ENCODE measurements at regions not wholly inside any gene's neighbourhood (a gene's known extent, or its start where the extent isn't known, plus 50 kb on each side); places are given as distances from the start of the nearest gene placed in this dataset.

- no peak for DNase-seq (ENCODE audit: low read depth)
These were observed 304.5 kb downstream of the KCNRG start for GRCh38 chr13:50319635-50320255.

GRCh38 chr13:50320271-50320862 lies 305.1 kb downstream of the KCNRG start:
- DNase-seq (ENCODE audit: low read depth): no peak

- no peak for DNase-seq (ENCODE audit: low read depth)
These were observed 306.8 kb downstream of the KCNRG start for GRCh38 chr13:50322006-50322405.

- DNase-seq (ENCODE audit: low read depth): no peak
These were observed 308.3 kb downstream of the KCNRG start for GRCh38 chr13:50323440-50324065.

GRCh38 chr13:50326271-50326670 lies 311.0 kb downstream of the KCNRG start:
- no peak for DNase-seq (ENCODE audit: low read depth)

- no peak for DNase-seq (ENCODE audit: low read depth)
These were observed 311.6 kb downstream of the KCNRG start for GRCh38 chr13:50326811-50327210.

- DNase-seq (ENCODE audit: low read depth): no peak
These were observed 319.0 kb downstream of the KCNRG start for GRCh38 chr13:50334115-50334778.

- no peak for DNase-seq (ENCODE audit: low read depth)
These were observed 319.7 kb downstream of the KCNRG start for GRCh38 chr13:50334944-50335343.

- no peak for DNase-seq (ENCODE audit: low read depth)
These were observed 324.0 kb downstream of the KCNRG start for GRCh38 chr13:50339271-50339670.

GRCh38 chr13:50340146-50340545 lies 324.9 kb downstream of the KCNRG start:
- DNase-seq (ENCODE audit: low read depth): no peak

GRCh38 chr13:50340551-50341287 lies 325.5 kb downstream of the KCNRG start:
- no peak for DNase-seq (ENCODE audit: low read depth)

- DNase-seq (ENCODE audit: low read depth): no peak
These were observed 326.3 kb downstream of the KCNRG start for GRCh38 chr13:50341526-50341925.

- DNase-seq (ENCODE audit: low read depth): no peak
These were observed 329.5 kb downstream of the KCNRG start for GRCh38 chr13:50344717-50345116.

- DNase-seq (ENCODE audit: low read depth): no peak
These were observed 330.6 kb downstream of the KCNRG start for GRCh38 chr13:50345804-50346203.

GRCh38 chr13:50348371-50348770 lies 333.1 kb downstream of the KCNRG start:
- DNase-seq (ENCODE audit: low read depth): no peak

- no peak for DNase-seq (ENCODE audit: low read depth)
These were observed 337.7 kb downstream of the KCNRG start for GRCh38 chr13:50352720-50353480.

GRCh38 chr13:50353651-50354415 lies 338.6 kb downstream of the KCNRG start:
- DNase-seq (ENCODE audit: low read depth): no peak

- DNase-seq (ENCODE audit: low read depth): no peak
These were observed 340.6 kb downstream of the KCNRG start for GRCh38 chr13:50355797-50356196.

GRCh38 chr13:50357136-50357535 lies 341.9 kb downstream of the KCNRG start:
- DNase-seq (ENCODE audit: low read depth): no peak

GRCh38 chr13:50357586-50358118 lies 342.4 kb downstream of the KCNRG start:
- DNase-seq (ENCODE audit: low read depth): no peak

Measured in T follicular helper cell (primary cell).